Sigmoid colon (tissue), 3 donors: ENCODE measurements at regions not wholly inside any gene's neighbourhood (a gene's known extent, or its start where the extent isn't known, plus 50 kb on each side); places are given as distances from the start of the nearest gene placed in this dataset.

Experiments used
- POLR2A ChIP-seq, 2 donors: fragments of 450-650 bp; IDR thresholded peaks; one replicate each; pipeline ENCODE4 v1.6.1; 2016; ENCODE audit warnings: antibody characterized with exemption in 2 of 2, mild to moderate bottlenecking in 2 of 2, moderate library complexity in 2 of 2
- TF ChIP-seq, protein P1 (sequence below), 4 experiments: fragments of 450-650 bp in 3 of 4; fragments of 200-600 bp in 1 of 4; IDR thresholded peaks; one replicate each; pipeline ENCODE4 v1.5.1; 2016 to 2019; ENCODE audit warnings: antibody characterized with exemption in 4 of 4, mild to moderate bottlenecking in 3 of 4, moderate library complexity in 2 of 4

DNA sequence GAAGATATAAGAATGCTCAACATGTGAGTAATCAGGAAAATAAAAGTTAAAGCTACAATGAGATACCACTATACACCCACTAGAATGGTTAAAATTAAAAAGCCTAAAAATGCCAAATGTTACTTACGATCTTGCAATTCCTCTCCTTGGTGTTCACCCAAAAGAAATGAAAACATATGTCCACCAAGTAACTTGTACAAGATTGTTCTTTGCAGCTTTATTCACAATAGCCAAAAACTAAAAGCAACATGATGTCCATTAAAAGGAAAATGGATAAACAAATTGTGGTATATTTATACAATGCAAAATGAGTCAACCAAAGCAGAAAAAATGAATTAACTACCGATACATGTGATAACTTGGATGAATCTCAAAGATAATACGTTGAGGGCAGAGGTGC is 301.6 kb upstream of the THBS1 start:
- TF ChIP-seq, protein P1, sequence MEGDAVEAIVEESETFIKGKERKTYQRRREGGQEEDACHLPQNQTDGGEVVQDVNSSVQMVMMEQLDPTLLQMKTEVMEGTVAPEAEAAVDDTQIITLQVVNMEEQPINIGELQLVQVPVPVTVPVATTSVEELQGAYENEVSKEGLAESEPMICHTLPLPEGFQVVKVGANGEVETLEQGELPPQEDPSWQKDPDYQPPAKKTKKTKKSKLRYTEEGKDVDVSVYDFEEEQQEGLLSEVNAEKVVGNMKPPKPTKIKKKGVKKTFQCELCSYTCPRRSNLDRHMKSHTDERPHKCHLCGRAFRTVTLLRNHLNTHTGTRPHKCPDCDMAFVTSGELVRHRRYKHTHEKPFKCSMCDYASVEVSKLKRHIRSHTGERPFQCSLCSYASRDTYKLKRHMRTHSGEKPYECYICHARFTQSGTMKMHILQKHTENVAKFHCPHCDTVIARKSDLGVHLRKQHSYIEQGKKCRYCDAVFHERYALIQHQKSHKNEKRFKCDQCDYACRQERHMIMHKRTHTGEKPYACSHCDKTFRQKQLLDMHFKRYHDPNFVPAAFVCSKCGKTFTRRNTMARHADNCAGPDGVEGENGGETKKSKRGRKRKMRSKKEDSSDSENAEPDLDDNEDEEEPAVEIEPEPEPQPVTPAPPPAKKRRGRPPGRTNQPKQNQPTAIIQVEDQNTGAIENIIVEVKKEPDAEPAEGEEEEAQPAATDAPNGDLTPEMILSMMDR (IDR thresholded peaks at IDR 0.05) = no peak
- no peak for TF ChIP-seq POLR2A (IDR thresholded peaks at IDR 0.05)
